Sciatic nerve (tissue), 2 donors: ENCODE measurements at regions not wholly inside any gene's neighbourhood (a gene's known extent, or its start where the extent isn't known, plus 50 kb on each side); places are given as distances from the start of the nearest gene placed in this dataset.

ENCODE experiments used
- ATAC-seq: fragments of 200-7000 bp; cut with Tn5 transposase; one replicate; pipeline ENCODE4 v1.9.1; 2020; ENCODE audit warnings: mild to moderate bottlenecking, moderate library complexity
- DNase-seq: peaks from one replicate; pipeline ENCODE4 v3.0.0-alpha.2; 2020; ENCODE audit warnings: low spot score
- intact Hi-C: fragments of 100-400 bp; cut with DNase I; formaldehyde crosslinking; loops from one replicate; pipeline ENCODE4 v1.14.2; 2022
- donor health status: DM: no; HTN: no; CAD: no.
- donor health status: DM: no; HTN: no; CAD: no.

DNA sequence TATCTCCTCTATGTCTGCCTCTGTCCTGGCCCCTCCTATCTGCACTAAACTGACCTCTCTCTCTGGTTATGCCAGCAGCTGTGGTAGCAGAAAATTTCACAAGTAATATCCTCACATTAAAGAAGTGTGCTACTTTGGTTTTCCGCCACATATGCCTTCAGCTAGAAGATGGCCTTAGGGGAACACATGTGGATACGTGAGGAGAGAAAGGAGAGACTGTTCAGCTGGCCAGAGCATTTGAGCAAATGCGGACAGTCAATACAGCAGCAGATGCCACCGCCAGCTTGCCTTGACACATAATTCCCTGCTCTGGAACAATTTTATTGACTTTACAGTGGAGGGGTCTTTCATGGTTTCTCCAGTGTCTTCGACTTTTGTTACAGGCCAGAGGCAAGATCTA is 434.6 kb downstream of the TAF11L14 start:
- DNase-seq, result no peak
- intact Hi-C loops, result no loop called here
- no peak for ATAC-seq

DNA sequence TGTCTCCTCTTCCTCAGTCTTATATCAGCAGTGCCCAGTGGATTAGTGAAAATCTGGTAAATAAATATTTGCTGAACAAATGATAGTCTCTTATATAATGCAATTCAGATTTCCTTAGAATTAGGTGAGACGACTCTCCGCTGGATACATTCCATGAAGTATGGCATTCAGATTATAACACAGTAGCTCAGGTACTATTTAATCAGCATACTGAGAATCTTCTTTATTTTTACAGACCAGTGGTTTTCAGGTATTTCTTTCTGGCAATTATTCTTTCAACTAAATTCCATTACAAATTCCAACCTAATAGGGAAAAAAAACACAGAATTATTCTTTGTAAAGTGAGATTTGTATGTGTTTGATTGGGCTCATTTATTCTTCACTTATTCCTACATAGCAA is 435.5 kb downstream of the TAF11L14 start:
- intact Hi-C loops, result no loop called here
- ATAC-seq (no peak), DNase-seq (no peak)

DNA sequence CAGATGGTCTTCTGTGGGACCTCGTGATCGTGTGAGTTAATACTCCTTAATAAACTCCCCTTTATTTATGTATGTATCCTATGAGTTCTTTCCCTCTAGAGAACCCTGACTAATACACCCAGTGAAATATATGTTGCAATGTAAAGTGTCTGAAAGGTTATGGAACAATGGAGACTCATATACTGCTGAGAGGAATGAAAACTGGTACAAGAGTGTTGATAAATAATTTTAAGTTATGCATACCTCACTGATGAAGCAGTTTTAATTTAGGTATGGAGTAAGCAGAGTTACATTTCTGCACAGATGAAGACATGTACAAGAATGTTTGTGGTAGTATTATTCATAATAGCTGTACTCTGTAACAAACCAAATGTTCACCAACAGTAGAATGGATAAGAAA is 438.3 kb downstream of the TAF11L14 start:
- DNase-seq (no peak), ATAC-seq (no peak)
- intact Hi-C loops, result no loop called here

DNA sequence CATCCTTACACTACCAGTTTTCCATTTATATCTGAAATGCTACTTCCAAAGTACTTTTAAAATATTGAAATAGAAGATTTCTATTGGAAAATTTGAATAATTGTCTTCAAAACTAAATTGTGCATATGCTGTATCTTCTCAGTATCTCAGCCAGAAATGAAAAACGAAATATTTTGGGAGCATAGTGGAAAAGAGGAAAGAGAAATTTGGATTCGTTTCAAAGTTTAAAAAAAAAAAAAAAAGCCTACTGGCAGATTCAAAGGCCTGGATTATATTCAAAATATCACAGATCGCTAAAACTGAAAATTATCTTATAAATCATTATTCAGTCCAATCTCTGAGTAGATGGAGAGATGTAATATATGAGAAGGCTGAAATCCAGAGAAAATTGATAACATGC is 440.7 kb downstream of the TAF11L14 start:
- intact Hi-C loops, result no loop called here
- ATAC-seq, result no peak

DNA sequence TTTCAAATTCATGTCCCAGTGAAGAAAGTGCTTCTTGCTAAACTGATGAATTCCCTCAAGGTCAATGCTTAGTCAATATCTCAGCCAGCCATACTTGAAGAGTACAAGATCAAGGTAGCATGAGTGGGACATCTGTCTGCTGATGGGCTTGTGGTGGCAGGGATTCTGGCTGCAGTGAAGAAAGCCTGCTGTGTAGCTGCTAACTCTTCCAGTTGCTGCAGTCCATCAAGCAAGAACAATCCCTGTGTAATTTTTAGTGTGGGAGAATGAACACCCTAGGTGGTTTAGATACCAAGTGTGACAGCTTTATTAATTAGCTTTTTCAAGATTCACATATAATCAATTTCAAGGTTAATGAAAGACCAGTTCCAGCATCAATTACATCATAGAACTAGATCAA is 443.9 kb downstream of the TAF11L14 start:
- ATAC-seq, result no peak
- intact Hi-C loops, result no loop called here
- no peak for DNase-seq

More for the DNA sequence above, 440.7 kb downstream of the TAF11L14 start:
- no peak for DNase-seq

DNA sequence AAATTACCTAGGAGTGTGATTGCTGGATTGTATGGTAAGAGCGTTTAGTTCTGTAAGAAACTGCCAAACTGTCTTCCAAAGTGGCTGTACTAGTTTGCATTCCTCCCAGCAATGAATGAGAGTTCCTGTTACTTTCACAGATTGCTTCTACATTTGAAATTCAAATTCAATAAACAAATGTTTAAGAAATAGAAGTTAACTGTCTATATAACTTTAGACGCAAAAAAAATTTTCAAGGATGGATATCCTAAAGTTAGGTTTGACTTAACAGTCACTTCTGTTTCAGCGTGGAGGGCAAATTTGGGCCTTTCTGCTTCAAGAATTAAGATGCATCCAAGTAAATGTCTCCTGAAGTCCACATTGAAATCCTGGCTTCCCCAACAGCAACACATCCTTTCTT is 445.6 kb downstream of the TAF11L14 start:
- ATAC-seq (no peak), DNase-seq (no peak)
- intact Hi-C loops, result no loop called here

DNA sequence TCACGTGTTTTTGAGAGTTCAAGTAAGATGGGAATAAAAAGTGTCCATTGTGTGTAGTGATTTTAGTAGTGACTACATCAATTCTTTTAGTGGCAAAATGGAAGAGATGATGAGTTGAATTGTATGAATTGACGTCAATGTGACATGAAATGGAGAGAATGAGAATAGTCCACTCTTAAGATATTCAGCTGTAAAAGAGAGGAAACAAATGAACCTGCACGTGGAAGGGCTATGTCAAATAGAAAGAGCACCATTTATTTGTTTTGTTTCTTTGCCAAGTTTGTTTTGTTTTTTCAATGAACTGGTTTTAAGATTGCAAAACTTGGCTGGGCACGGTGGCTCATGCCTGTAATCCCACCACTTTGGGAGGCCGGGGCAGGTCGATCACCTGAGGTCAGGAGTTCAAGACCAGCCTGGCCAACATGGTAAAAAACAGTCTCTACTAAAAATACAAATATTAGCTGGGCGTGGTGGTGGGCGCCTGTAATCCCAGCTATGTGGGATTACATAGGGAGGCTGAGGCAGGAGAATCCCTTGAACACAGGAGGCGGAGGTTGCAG is 453.8 kb downstream of the TAF11L14 start:
- ATAC-seq (no peak), DNase-seq (no peak)
- intact Hi-C loops, result no loop called here

DNA sequence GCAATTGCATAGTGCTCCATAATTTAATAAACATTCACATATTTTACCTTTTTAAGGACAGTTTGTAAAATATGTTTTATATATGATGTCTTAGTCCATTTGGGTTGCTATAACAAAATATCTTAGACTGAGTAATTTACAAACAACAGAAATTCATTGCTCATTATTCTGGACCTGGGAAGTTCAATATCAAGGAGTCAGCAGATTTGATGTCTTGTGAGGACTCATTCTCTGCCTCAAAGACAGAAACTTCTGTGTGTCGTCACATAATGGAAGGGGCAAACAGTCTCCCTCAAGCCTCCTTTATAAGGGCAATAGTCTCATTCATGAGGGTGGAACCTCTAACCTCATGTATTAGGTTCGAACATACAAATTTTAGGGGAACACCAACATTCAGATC is 455.9 kb downstream of the TAF11L14 start:
- intact Hi-C loops, result no loop called here
- ATAC-seq, result no peak
- no peak for DNase-seq

DNA sequence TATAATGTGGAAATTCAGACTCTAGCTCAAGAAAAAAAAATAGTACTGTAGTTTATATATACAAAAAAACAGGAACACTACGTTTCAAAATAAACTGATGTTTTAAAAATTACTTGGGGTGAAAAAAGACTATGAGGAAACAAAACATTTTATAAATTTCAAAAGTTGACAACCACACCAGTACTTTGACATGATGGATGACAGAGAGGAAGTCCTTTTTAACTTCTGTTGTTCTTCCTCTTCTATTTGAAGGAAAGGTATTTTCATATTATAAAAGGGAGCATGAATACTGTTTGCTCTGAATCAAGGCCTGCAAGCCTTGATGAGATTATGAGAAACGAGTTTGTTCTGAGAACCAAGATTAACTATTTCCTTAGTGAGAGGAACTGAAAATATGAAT is 456.9 kb downstream of the TAF11L14 start:
- intact Hi-C loops, result no loop called here
- DNase-seq (no peak), ATAC-seq (no peak)

DNA sequence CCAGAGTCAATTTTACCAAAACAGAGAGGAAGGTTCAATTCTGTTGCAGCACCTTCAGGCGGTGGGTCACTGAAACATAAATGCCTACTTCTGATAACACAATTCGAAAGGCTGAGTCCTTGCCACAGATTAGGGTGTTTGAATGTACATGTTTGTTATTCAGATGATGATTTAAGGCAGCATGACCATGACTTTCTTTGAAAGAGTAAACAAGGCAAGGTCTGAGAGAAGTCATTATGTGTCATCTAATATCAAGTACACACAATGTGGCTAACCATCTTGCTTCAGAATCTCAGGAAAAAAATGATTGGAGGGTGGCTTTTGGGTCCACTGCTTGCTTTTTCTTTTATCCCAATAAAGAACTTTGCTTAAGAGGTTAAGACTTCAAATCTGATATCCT is 457.5 kb downstream of the TAF11L14 start:
- intact Hi-C loops, result no loop called here
- DNase-seq (no peak), ATAC-seq (no peak)

DNA sequence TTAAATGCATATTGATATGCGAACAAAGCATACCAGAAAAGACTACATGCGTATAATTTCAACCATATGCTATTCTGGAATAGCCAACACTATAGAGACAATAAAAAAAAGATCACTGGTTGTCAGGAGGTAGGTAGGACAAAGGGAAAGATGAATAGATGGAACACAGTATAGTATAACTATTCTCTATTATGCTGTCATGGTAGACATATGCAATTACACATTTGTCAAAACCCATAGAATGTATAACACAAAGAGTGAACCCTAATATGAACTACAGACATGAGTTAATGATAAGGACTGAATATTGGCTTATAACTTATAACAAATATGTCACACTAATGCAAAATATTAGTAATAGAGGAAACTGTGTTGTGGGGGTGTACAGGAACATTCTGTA is 460.8 kb downstream of the TAF11L14 start:
- ATAC-seq, result no peak
- intact Hi-C loops, result no loop called here

DNA sequence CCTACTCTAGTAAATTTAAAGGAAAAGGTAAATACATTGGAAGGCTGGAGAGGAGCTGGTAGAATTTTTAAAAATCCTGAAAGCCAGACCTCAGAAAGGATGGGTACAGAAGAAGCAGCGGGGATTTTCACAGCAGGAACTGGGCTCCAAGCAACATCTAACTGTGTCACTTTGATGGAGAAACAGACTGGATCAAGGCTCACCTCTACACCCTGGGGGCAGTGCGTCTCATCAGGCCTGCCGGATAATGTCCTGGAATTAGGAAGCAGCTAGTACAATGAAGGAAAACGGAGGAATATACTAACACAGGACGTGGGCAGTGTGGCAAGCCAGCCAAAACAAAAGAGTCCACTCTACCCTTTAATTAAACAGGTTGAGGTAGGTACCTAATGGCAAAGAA is 463.6 kb downstream of the TAF11L14 start:
- no peak for DNase-seq
- intact Hi-C loops, result no loop called here
- ATAC-seq, result no peak

More for the DNA sequence above, 460.8 kb downstream of the TAF11L14 start:
- DNase-seq, result no peak

DNA sequence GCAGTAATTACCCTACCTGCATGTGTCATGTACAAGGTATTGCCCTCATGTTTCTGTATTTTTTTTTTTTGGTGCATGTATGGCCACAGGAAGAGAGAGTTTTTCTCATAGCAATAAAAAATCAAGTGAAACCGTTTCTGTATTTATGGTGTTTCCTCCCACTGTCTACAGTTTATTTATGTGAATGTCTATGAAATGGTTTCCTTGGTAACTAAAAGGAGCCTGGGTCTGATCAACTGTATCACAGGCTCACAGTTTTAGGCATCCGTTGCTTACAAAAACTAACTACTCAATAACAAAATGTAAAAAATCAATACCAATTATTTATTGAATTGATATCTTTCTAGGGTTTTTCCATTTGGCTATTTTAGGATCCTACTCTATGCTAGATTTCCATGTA is 464.4 kb downstream of the TAF11L14 start:
- ATAC-seq (no peak), DNase-seq (no peak)
- intact Hi-C loops, result no loop called here

DNA sequence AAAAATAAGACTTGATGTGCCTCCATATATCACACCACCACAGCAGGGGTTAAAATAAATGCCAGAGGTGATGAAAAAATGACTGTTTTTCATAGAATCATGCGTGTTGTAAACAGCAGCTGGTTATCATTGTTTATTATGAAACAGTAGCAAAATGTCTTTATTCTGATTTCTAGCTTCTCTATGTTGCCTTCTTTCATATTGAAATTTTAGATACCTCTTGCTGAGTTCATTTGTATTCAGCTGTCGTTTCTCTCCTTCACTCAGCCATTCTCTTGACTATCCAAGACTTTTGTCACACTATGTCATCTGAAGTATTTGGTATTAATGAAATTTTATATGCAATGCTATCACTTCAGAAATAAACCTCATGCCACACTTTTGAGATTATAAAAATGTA is 465.0 kb downstream of the TAF11L14 start:
- intact Hi-C loops, result no loop called here
- DNase-seq, result no peak
- no peak for ATAC-seq

DNA sequence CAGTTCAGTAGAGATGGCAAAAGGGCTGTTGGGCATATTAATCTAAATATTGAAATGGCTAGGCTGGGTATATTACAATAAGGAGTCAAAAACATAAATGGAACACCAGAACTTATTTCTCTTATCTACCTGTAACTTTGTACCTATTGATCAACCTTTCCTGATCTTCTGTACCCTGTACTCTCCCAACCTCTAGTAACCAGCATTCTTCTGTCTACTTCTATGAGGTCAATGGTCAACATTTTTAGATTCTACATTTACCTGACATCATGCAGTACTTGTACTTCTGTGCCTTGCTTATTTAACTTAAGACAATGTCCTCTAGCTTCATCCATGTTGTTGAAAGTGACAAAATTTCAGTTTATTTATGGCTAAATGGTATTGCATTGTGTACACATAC is 467.3 kb downstream of the TAF11L14 start:
- DNase-seq, result no peak
- ATAC-seq, result no peak
- intact Hi-C loops, result no loop called here

DNA sequence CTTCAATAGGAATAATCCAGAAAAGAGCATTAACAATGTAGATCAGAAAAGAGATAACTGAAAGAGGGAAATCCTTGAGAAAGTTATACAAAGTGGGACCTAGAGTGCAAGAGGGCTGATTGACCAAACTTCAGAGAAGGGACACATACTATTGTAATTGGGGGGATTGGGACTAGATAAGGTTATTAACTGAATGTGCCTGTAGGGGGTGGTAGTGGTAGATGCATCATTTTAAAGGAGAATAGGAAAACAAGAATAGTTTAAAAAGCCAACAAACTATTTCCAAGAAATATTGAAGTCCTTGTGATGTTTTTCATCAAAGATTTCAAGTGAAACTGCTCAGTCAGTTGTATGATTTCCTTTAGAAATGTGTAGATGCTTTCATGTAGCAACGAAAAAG is 468.5 kb downstream of the TAF11L14 start:
- intact Hi-C loops, result no loop called here
- DNase-seq (no peak), ATAC-seq (no peak)

DNA sequence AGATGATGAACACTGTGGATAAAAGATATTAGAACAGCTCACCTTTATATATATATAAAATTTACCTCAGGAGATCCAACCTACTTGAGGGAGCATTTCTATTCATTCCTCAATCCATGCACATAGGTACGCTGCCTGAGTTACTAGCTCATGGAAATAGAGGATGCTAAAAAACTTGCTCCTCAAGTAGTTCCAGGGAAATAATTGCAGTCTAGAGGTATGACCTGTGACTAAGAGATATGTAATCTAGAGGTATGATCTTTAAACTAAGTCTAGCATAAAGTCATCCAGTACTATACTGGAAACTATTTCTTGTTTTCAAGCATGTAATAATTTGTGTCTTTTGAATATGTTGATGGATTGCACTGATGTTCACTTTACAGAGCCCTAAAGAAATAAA is 471.2 kb downstream of the TAF11L14 start:
- intact Hi-C loops, result no loop called here
- no peak for ATAC-seq

DNA sequence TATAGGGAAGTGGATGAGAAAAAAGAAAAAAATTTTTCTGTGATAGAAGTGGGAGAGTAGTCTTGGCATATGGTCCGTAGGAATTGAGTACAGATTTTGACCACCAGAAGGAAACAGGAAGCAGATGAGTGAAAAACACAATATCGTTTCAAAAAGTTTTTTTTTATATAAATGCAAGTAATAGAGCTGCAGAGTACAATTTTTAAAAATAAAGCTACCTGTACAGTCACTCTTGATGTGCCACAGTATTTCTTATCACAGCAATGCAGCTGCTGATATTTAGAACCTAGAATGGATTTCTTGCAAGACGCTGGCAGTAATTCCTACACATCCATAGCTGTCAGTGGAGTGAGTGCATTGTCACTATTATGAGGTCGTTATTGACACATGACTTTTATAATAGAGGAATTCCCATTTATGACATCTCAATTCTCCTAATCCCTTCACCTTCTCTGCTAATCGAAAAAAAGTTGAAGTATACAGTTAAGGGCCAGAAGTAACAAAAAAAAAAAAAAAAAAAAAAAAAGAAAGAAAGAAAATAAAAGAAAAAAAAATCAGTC is 477.7 kb downstream of the TAF11L14 start:
- ATAC-seq, result no peak
- DNase-seq, result no peak
- intact Hi-C loops, result no loop called here

More for the DNA sequence above, 471.2 kb downstream of the TAF11L14 start:
- DNase-seq, result no peak

DNA sequence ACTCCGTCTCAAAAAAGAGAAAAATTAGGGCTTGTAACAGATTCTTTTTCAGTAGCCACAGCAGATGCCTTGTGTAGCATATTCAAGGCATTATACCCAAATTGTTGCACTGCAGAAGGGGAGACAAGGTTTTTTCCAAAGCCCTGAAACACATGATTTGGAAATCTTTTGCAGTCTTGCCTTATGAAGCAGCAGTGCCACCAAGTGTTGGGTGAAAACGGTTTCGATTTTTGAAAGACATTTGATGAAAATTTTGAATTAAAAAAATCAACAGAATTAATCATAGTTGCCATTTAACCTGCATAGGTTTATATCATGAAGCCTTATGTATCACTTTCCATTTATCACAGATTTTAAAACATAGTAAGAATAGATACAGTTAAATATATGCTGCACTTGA is 479.5 kb downstream of the TAF11L14 start:
- intact Hi-C loops, result no loop called here
- no peak for ATAC-seq
- no peak for DNase-seq

DNA sequence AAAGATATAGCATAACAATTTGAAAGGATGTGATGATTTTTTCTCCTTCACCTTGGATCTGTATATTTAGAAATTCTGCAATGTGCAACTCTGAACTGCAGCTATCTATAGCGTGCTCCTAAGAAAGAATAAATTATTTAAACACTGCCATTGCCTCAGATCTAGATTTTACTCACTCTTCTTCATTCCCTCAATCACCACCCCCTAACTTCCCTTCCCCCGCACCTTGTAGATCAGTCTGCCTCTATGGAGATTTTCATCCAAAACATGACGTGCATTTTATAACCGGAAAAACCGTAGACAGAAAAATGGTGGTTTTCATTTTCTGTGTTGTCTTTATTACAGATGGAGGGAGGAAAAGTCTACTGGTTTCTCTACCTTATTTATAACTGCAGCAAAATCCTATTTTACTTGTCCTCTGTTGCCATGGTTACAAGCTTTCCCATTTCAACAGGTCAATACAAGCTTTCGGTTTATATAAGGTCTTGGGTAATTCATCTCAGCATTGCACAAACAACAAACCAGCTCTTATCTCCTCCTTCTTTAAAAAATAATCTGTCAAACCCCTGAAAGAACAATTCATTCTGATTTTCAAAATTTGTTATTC is 480.0 kb downstream of the TAF11L14 start:
- DNase-seq (no peak), ATAC-seq (no peak)
- intact Hi-C loops, result no loop called here

DNA sequence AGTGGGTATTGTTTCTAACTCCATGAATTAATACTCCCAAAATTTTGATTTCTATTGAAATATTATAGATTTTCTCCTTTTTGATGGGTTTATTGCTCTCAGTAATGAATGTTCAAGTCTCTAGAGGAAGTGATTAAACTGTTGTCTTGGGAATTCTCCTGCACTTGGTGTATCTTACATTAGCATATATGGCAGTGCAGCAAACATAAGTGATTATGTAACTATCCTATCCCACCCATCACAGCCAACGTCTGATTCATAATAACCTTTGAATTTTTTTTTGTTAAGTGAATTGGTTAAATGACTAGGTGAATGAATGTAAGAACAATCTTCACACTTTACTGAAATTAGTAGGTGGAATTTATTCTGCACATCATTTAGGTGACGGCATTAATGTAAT is 483.7 kb downstream of the TAF11L14 start:
- intact Hi-C loops, result no loop called here
- ATAC-seq, result no peak
- no peak for DNase-seq
